ENCODE measurements at regions not wholly inside any gene's neighbourhood (a gene's known extent, or its start where the extent isn't known, plus 50 kb on each side); places are given as distances from the start of the nearest gene placed in this dataset.

- TF ChIP-seq, protein P1, sequence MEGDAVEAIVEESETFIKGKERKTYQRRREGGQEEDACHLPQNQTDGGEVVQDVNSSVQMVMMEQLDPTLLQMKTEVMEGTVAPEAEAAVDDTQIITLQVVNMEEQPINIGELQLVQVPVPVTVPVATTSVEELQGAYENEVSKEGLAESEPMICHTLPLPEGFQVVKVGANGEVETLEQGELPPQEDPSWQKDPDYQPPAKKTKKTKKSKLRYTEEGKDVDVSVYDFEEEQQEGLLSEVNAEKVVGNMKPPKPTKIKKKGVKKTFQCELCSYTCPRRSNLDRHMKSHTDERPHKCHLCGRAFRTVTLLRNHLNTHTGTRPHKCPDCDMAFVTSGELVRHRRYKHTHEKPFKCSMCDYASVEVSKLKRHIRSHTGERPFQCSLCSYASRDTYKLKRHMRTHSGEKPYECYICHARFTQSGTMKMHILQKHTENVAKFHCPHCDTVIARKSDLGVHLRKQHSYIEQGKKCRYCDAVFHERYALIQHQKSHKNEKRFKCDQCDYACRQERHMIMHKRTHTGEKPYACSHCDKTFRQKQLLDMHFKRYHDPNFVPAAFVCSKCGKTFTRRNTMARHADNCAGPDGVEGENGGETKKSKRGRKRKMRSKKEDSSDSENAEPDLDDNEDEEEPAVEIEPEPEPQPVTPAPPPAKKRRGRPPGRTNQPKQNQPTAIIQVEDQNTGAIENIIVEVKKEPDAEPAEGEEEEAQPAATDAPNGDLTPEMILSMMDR (IDR thresholded peaks at IDR 0.05), result no peak
- TF ChIP-seq POLR2A (IDR thresholded peaks at IDR 0.05), result no peak
- peak; percentile 69 for TF ChIP-seq POLR2AphosphoS5 (IDR thresholded peaks at IDR 0.05)
These were observed 275.7 kb upstream of the PRICKLE1 start for GRCh38 chr12:42865282-42865681.

Data from prostate gland (tissue), 2 donors.